ENCODE measurements at regions not wholly inside any gene's neighbourhood (a gene's known extent, or its start where the extent isn't known, plus 50 kb on each side); places are given as distances from the start of the nearest gene placed in this dataset.

- ATAC-seq: no peak
- TF ChIP-seq SNAI2 (CRISPR knock-in tag; IDR thresholded peaks at IDR 0.05) (no peak), ZFP30 (CRISPR knock-in tag; IDR thresholded peaks at IDR 0.05) (no peak), RARB (CRISPR knock-in tag; IDR thresholded peaks at IDR 0.05) (no peak), ISL1 (CRISPR knock-in tag; IDR thresholded peaks at IDR 0.05) (no peak), ZC3H10 (CRISPR knock-in tag; IDR thresholded peaks at IDR 0.05) (no peak), CREB5 (CRISPR knock-in tag; IDR thresholded peaks at IDR 0.05; ENCODE audit: low read depth) (no peak), ZNF70 (CRISPR knock-in tag; IDR thresholded peaks at IDR 0.05) (no peak), ZNF565 (CRISPR knock-in tag; conservative IDR thresholded peaks at IDR 0.05; ENCODE audit: low read depth) (no peak)
Measured at GRCh38 chr15:96393209-96393513, 62.7 kb downstream of the NR2F2 start.

- TF ChIP-seq ZNF8 (CRISPR knock-in tag; IDR thresholded peaks at IDR 0.05) (no peak), ZFP3 (CRISPR knock-in tag; IDR thresholded peaks at IDR 0.05) (no peak), ARNTL (CRISPR knock-in tag; IDR thresholded peaks at IDR 0.05; ENCODE audit: borderline replicate concordance, low read depth) (no peak), CREB5 (CRISPR knock-in tag; IDR thresholded peaks at IDR 0.05; ENCODE audit: low read depth) (no peak), ZNF70 (CRISPR knock-in tag; IDR thresholded peaks at IDR 0.05) (no peak), BACH2 (CRISPR knock-in tag; IDR thresholded peaks at IDR 0.05; ENCODE audit: borderline replicate concordance) (no peak), ZC3H10 (CRISPR knock-in tag; IDR thresholded peaks at IDR 0.05) (no peak), TOX (CRISPR knock-in tag; IDR thresholded peaks at IDR 0.05; ENCODE audit: borderline replicate concordance) (no peak)
- no peak for ATAC-seq
Measured at GRCh38 chr15:96395687-96396086, 65.2 kb downstream of the NR2F2 start.

- no peak for ATAC-seq
- TF ChIP-seq ESRRG (CRISPR knock-in tag; IDR thresholded peaks at IDR 0.05) (no peak), ZNF565 (CRISPR knock-in tag; conservative IDR thresholded peaks at IDR 0.05; ENCODE audit: low read depth) (no peak), ZC3H10 (CRISPR knock-in tag; IDR thresholded peaks at IDR 0.05) (no peak), RARB (CRISPR knock-in tag; IDR thresholded peaks at IDR 0.05) (no peak), TSHZ2 (CRISPR knock-in tag; IDR thresholded peaks at IDR 0.05) (no peak), CREB5 (CRISPR knock-in tag; IDR thresholded peaks at IDR 0.05; ENCODE audit: low read depth) (no peak), BACH2 (CRISPR knock-in tag; IDR thresholded peaks at IDR 0.05; ENCODE audit: borderline replicate concordance) (no peak), ARNTL (CRISPR knock-in tag; IDR thresholded peaks at IDR 0.05; ENCODE audit: borderline replicate concordance, low read depth) (no peak), ZFP30 (CRISPR knock-in tag; IDR thresholded peaks at IDR 0.05) (no peak), CSRNP3 (CRISPR knock-in tag; IDR thresholded peaks at IDR 0.05) (no peak), OSR1 (CRISPR knock-in tag; IDR thresholded peaks at IDR 0.05) (no peak), ZNF70 (CRISPR knock-in tag; IDR thresholded peaks at IDR 0.05) (no peak)
Measured at GRCh38 chr15:96398776-96399175, 68.3 kb downstream of the NR2F2 start.

GRCh38 chr15:96402403-96402802 is 71.9 kb downstream of the NR2F2 start:
- no peak for TF ChIP-seq ARNTL (CRISPR knock-in tag; IDR thresholded peaks at IDR 0.05; ENCODE audit: borderline replicate concordance, low read depth)
- TF ChIP-seq ZNF70 (CRISPR knock-in tag; IDR thresholded peaks at IDR 0.05): no peak
- TF ChIP-seq TCF4 (CRISPR knock-in tag; IDR thresholded peaks at IDR 0.05; ENCODE audit: borderline replicate concordance): no peak
- no peak for TF ChIP-seq TSHZ2 (CRISPR knock-in tag; IDR thresholded peaks at IDR 0.05)
- TF ChIP-seq ZFP30 (CRISPR knock-in tag; IDR thresholded peaks at IDR 0.05): no peak
- TF ChIP-seq ESRRG (CRISPR knock-in tag; IDR thresholded peaks at IDR 0.05): no peak
- TF ChIP-seq PATZ1 (CRISPR knock-in tag; IDR thresholded peaks at IDR 0.05; ENCODE audit: borderline replicate concordance): no peak
- TF ChIP-seq POU6F1 (CRISPR knock-in tag; IDR thresholded peaks at IDR 0.05; ENCODE audit: borderline replicate concordance, low read depth): no peak
- no peak for TF ChIP-seq OSR1 (CRISPR knock-in tag; IDR thresholded peaks at IDR 0.05)
- no peak for ATAC-seq

Measured in SK-N-SH treated with all-trans-retinoic acid at 6 μM for 48 hours (cell line).